ENCODE measurements at regions not wholly inside any gene's neighbourhood (a gene's known extent, or its start where the extent isn't known, plus 50 kb on each side); places are given as distances from the start of the nearest gene placed in this dataset.

DNA sequence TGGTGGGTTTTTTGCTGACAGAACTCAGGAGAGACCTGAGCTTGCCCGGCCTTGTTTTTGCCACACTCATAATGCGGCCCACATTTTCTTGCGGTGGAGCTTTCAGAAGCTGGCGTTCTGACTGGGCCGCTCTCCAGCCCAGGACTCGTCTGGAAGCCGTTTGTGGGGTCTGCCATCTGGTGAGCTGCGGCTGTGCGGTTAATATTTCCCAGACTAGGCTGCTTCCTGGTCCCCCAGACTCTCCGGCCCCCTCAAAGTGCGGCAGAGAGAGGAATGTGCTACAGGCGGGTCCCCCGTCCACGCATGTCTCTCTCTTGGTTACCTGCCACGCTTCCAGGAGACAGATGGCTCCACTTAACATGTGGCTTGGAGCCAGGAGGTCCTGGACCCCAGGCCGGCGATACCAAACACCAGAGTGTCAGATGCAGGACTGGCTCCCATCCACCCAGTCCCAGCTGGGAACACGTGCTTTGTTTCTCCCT is 128.9 kb upstream of the PMEPA1 start:
- Histone ChIP-seq H3K9me3 (ENCODE audit: control insufficient read depth, insufficient read depth, low read length) (no peaks in the 10 kb centered on the region), H3K18ac (ENCODE audit: low read depth, low read length) (no peak overlapping the region), H3K4me1 (ENCODE audit: control insufficient read depth, insufficient read depth, low read length) (no peaks in the 10 kb centered on the region), H2BK5ac (ENCODE audit: low read depth, low read length, poor library complexity, severe bottlenecking) (no peak overlapping the region), H3K79me1 (ENCODE audit: low read depth in 1 of 2, low read length in 2 of 2) (no peaks in the 10 kb centered on the region), H4K8ac (ENCODE audit: low read depth in 2 of 2, low read length in 2 of 2) (no peak overlapping the region), H2BK20ac (ENCODE audit: low read depth, low read length) (no peak overlapping the region), H3K9me1 (ENCODE audit: insufficient read depth, low read length) (no peaks in the 10 kb centered on the region), H3K27me3 (ENCODE audit: control insufficient read depth, insufficient read depth, low read length) (peaks cover 19% of the 10 kb centered on the region), H4K20me1 (ENCODE audit: insufficient read depth, low read length) (no peaks in the 10 kb centered on the region), H2AK5ac (ENCODE audit: low read depth, low read length) (no peak overlapping the region), H3K23ac (ENCODE audit: low read depth, low read length) (no peak overlapping the region), H4K91ac (ENCODE audit: insufficient read depth, low read depth, low read length) (no peak overlapping the region), H3K4ac (ENCODE audit: low read depth, low read length) (no peak overlapping the region), H3K56ac (ENCODE audit: extremely low read depth, insufficient read depth, low read length) (no peak overlapping the region), H2BK120ac (ENCODE audit: low read depth, low read length) (no peak overlapping the region), H3K9ac (ENCODE audit: low read depth, low read length) (no peak overlapping the region), H3K14ac (replicated peaks; ENCODE audit: low read depth, low read length) (no peak overlapping the region), H2BK15ac (ENCODE audit: low read depth, low read length) (no peak overlapping the region), H3K4me2 (ENCODE audit: low read depth, low read length) (no peak overlapping the region), H3K36me3 (ENCODE audit: control insufficient read depth, insufficient read depth, low read length) (no peaks in the 10 kb centered on the region), H4K5ac (ENCODE audit: low read depth, low read length) (no peak overlapping the region), H3K4me3 (ENCODE audit: insufficient read depth, low read depth, low read length) (no peak overlapping the region), H3K27ac (ENCODE audit: insufficient read depth, low read length) (no peak overlapping the region), H2AK9ac (replicated peaks; ENCODE audit: low read depth, low read length, poor library complexity) (no peak overlapping the region), H2AFZ (replicated peaks; ENCODE audit: low read length, poor library complexity) (no peak overlapping the region)
- in situ Hi-C loops (cut with MboI; ENCODE audit: low sequenced_read_pairs) (no loop called here), intact Hi-C loops (cut with micrococcal nuclease) (no loop called here), dilution Hi-C loops (cut with HindIII; ENCODE audit: low sequenced_read_pairs, unreplicated experiment) (no loop called here)
- BruUV-seq (replicated peaks): no TSS peak
- ATAC-seq (ENCODE audit: low read depth) (no peak), DNase-seq (no peak)
- POLR2A ChIA-PET (ENCODE audit: unreplicated experiment): no interaction called here
- 4% methylated on average over 4 of the region's 18 CpGs; no CpG with 5 or more reads in 1 of the 2 experiments for WGBS, 2 experiments (ENCODE audit: extremely low coverage in 2 of 2, insufficient read length in 1 of 2)
- CTCF ChIA-PET: no interaction called here
- no peak for TF ChIP-seq FOS (IDR thresholded peaks at IDR 0.05; ENCODE audit: low read depth, low read length)
- TF ChIP-seq MXI1 (IDR thresholded peaks at IDR 0.05; ENCODE audit: borderline replicate concordance, low read depth, low read length): no peak
- TF ChIP-seq BHLHE40 (IDR thresholded peaks at IDR 0.05; ENCODE audit: low read depth, low read length): no peak
- no peak for TF ChIP-seq RCOR1 (IDR thresholded peaks at IDR 0.05; ENCODE audit: insufficient replicate concordance, low read length)
- TF ChIP-seq MAFK (IDR thresholded peaks at IDR 0.05; ENCODE audit: low read depth, low read length): no peak
- TF ChIP-seq RAD21 (IDR thresholded peaks at IDR 0.05; ENCODE audit: low read length): no peak
- TF ChIP-seq, protein P1, sequence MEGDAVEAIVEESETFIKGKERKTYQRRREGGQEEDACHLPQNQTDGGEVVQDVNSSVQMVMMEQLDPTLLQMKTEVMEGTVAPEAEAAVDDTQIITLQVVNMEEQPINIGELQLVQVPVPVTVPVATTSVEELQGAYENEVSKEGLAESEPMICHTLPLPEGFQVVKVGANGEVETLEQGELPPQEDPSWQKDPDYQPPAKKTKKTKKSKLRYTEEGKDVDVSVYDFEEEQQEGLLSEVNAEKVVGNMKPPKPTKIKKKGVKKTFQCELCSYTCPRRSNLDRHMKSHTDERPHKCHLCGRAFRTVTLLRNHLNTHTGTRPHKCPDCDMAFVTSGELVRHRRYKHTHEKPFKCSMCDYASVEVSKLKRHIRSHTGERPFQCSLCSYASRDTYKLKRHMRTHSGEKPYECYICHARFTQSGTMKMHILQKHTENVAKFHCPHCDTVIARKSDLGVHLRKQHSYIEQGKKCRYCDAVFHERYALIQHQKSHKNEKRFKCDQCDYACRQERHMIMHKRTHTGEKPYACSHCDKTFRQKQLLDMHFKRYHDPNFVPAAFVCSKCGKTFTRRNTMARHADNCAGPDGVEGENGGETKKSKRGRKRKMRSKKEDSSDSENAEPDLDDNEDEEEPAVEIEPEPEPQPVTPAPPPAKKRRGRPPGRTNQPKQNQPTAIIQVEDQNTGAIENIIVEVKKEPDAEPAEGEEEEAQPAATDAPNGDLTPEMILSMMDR (conservative IDR thresholded peaks at IDR 0.05; ENCODE audit: low read depth, low read length): no peak
- TF ChIP-seq MAZ (IDR thresholded peaks at IDR 0.05; ENCODE audit: borderline replicate concordance, low read depth, low read length): no peak
- TF ChIP-seq CEBPB (IDR thresholded peaks at IDR 0.05; ENCODE audit: low read depth, low read length): no peak
- TF ChIP-seq, protein P2, sequence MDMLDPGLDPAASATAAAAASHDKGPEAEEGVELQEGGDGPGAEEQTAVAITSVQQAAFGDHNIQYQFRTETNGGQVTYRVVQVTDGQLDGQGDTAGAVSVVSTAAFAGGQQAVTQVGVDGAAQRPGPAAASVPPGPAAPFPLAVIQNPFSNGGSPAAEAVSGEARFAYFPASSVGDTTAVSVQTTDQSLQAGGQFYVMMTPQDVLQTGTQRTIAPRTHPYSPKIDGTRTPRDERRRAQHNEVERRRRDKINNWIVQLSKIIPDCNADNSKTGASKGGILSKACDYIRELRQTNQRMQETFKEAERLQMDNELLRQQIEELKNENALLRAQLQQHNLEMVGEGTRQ (IDR thresholded peaks at IDR 0.05; ENCODE audit: low read depth, low read length): no peak
- no peak for TF ChIP-seq RFX5 (IDR thresholded peaks at IDR 0.05; ENCODE audit: low read depth, low read length)
- no peak for TF ChIP-seq SMC3 (IDR thresholded peaks at IDR 0.05; ENCODE audit: low read depth, low read length)
- no peak for TF ChIP-seq NFE2L2 (IDR thresholded peaks at IDR 0.05; ENCODE audit: low read depth, low read length)

All from IMR-90 (cell line).